ENCODE measurements at regions not wholly inside any gene's neighbourhood (a gene's known extent, or its start where the extent isn't known, plus 50 kb on each side); places are given as distances from the start of the nearest gene placed in this dataset.
"Not testable (repeated sequence)": the region's sequence is repeated elsewhere in the genome, so short reads cannot be mapped to it uniquely, and the experiment has no call there.

DNA sequence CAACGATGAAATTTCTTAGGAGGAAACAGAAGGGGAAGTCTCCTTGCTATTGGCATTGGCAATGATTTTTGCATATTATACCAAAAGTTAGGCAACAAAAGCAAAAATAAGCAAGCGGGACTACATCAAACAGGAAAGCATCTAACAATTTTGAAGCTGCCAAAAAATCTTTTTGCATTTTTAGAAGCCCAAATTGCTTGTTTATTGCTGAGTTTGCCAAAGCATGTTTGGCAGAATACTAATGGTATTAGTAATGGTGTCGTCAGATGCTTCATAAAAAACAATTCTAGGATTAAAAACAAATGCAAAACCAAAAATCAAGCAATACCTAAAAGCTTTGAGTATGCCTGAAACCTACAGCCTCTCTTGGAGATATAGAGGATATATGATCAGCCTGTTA, 80.0 kb downstream of the GALR1 start:
- DNase-seq = no peak

DNA sequence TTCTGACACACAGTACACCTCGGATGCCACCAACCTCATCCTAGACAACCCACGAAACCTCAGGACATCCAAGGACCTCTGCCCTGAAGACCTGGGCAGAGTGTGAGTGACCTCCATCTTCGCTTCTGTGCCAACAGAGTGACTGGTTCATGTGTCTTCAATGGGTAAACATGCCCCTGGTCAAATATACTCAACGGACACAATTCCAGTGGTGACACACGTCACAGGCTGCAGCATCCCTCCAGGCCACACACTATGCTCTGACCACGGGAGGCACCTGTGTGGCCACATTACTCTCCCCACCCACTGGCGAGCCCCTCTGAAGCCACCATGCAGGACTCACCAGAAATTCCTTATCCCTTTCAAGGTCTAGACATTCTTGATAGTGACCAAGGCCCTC, 85.2 kb downstream of the GALR1 start:
- no peak for DNase-seq

DNA sequence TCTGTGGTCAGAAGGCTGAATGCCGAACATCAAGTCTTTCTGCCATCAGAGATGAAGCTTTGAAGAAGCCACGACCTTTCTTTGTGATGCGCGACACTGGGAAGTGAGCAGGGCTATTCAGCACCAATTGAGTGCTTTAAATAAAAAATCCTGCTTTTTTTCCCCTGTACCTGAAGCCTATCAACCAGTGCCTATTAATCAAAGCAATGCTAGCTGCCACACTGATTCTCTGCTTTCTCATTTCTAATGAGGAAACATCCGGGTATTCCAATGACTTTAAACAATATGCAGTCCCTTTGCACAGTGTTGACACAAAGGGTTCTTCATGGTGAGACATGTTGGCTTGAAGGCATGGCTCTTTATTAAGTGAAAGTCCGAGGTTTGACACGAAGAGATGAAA, 88.0 kb downstream of the GALR1 start:
- no peak for DNase-seq

DNA sequence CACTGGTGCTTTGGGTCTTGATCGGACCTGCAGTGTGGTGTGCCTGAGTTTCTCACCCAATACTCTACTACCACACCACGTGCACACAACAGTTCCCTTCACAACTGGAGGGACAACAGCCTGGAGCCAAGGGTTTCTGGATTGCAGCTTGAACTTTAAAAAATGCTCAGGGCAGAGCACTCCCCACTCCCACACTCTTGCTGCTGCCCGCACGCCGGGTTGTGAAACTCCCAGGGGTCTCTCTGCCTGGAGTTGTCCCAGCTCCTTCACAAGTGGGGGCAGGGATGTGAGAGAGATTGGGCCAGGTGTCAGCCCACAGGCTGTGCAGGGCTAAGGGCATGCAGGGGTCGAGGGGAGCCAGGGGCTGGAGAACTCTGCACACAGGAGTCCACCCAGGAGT, 89.4 kb downstream of the GALR1 start:
- no peak for DNase-seq

DNA sequence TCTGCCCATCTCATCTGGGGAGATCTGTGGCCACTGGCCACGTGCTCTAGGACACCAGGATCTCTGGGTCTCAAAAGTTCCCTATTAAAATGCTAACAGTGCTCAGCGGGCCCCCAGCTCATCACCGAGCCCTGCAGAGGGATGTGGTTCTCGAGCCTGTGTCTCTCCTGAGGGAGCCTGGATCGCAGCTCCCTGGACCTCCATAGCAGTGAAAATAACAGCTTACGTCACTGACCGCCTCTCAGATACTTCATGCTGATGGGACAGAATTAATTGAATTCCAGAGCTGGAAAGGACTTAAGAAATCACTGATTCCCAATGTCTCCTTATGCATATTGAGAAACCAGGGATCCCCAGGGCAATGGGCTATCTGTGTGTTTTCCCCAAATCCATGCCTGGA, 90.0 kb downstream of the GALR1 start:
- DNase-seq = no peak

DNA sequence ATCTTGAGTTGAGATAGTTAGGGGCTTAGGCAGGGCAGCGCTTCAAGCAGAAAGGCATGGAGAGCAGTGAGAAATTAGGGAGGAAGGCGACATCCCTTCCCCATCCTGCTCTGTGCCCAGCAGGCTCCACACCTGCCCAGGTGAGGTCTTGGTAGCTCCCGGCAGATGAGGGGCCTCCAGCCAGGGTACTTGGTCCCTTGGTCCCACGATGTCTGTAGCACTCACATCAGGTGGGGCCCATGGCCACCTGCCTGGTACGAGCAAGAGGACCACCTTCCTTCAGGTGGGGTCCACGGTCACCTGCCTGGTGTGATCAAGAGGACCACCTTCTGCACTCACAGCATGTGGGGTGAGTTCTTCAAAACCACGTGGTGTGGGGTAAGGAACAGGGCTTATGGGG, 91.2 kb downstream of the GALR1 start:
- no peak for DNase-seq

DNA sequence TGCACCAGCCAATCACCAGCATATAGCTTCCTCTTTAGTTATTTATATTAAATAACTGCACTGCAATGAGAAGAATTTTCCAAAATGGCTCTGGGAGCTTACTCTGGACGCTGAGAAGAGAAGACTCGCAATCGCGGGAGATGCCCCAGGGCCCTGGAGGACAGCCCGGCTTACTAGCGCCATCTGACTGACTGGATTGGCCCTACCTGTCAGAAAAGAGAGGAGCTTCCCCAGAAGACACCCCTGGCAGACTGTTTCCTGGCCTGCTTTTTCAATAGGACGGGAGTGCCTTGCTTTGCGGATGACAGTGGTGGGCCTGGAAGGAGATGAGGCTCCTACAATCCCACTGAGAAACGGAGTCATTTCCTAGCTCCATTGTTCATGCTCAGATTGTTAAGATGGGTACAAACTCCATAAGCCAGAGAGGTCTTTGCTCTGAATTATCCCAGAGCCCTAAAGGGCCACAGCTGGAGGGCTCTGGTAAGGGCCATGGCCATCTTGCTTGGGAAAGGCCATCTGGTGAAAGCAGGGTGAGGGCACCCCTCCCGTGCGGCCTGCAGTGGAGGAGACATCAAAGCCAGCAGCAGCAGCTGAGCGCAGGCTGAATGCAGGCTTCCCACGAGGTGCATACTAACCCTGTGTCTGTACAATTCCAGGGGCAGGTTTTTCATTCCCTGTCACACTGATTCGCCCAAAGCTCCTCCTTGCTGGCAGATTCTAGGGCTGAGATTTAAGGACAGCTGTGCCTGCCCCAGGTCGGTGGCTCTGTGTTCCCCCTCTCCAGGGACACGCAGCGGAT, 92.1 kb downstream of the GALR1 start:
- DNase-seq = no peak

DNA sequence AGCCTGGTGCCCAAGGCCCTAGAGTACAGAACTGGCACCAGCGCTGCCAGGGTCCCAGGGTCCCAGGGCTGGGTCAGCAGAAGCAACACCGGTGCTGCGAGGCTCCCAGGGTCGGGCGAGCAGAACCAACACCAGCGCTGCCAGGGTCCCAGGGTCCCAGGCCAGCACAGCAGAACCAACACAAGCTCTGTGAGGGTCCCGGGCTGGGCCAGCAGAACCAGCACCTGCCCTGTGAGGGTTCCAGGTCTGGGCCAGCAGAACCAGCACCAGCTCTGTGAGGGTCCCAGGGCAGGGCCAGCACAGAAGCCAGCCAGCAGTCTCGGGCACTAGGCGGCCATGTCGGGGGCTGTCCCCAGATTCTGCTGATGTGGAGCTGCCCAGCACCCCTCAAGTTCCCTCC, 93.1 kb downstream of the GALR1 start:
- no peak for DNase-seq

DNA sequence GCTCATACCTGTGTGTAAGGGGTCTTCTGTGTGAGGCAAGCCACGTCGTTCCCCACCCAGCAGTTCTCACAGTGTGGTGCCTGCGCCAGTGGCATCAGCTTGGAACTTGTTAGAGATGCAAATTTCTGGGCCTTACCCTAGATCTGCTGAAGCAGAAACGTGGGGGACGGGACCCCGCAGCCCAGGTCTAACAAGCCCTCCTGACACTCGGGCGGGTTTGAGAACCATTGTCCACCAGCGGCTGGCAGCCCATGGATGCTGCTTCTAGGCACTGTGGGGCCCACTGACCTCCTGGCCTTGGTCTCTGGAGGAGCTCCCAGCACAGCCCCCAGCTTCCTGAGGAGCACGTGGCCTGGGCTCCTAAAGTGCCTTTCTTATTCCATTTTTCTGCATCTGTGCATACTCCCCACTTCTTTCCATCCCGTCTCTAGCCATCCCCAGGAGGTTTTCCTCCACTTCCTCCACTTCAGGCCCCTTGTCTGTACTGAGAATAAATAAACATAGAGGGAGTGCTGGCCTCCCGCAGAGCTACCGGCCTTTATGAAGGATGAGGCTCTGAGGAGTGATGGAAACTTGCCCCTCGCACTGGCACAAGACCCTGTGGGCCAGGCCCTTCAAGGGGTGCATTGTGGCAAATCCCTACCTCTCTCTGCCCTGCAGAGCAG, 94.3 kb downstream of the GALR1 start:
- DNase-seq = no peak

DNA sequence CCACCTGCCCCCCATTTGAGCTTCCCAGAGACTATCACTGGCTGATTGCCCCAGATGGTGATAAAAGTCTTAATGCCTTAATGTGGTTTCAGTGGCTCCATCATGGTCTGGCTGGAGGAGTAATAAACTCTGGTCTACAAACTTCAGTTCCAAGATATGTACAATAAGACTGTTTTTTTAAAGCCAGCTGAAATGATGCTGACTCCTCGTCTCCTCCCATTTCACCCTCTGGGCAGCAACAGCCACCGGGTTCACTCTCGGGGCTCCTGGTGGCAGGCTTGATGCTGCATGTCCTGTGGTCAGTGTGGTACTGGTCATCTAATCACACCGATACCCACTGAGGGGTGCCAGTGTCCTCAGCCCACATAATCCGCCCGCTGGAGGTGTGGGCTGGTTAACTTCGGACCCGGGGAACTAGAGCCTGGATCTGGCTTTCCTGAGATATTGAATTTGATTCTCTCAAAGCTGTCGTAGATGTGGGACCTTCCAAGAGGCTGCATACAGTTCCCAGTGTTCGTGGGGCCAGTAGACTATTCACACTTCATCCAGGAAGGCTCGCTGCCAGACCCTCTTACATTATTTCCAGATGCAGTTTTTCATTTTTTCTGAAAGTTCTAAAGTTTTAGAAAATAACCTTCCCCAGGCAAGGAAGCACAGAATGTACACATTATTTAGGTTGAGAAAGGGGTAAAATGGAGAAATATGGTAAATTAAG, 95.3 kb downstream of the GALR1 start:
- no peak for DNase-seq

DNA sequence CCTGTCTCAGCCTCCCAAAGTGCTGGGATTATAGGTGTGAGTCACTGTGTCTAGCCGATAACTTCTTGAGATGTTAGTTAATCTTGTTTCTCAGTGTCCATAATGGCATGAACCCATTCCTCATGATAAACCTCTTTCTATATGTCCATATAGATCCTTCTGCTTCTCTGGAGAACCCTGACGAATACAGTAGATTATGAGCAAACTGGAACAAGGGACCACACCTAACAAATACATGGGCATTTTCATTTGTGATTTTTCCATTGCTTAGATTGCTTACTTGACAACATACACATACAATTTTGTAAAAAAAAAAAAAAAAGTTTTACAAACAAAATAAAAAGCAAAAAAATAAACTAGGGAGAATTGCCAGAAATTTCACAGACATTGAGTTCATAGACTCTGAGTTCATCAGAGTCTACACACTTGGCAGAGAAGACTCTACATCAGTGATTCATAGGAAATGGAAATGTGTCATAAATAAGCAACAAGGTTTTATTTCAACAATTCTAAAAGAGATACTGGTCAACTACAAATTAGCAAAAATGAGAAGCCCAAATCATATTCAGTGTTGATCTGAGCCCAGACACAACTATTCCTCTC, 96.7 kb downstream of the GALR1 start:
- no peak for DNase-seq

DNA sequence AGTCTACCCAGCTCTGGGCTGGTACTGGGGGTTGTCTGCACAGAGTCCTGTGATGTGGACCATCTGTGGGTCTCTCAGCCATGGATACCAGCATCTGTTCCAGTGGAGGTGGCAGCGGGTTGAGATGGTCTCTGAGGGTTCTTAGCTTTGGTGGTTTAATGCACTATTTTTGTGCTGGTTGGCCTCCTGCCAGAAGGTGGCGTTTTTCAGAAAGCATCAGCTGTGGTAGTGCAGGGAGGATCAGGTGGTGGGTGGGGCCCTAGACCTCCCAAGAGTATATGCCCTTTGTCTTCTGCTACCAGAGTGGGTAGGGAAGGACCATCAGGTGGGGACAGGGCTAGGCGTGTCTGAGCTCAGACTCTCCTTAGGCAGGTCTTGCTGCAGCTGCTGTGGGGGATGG, 103.7 kb downstream of the GALR1 start:
- DNase-seq = not testable (repeated sequence)

DNA sequence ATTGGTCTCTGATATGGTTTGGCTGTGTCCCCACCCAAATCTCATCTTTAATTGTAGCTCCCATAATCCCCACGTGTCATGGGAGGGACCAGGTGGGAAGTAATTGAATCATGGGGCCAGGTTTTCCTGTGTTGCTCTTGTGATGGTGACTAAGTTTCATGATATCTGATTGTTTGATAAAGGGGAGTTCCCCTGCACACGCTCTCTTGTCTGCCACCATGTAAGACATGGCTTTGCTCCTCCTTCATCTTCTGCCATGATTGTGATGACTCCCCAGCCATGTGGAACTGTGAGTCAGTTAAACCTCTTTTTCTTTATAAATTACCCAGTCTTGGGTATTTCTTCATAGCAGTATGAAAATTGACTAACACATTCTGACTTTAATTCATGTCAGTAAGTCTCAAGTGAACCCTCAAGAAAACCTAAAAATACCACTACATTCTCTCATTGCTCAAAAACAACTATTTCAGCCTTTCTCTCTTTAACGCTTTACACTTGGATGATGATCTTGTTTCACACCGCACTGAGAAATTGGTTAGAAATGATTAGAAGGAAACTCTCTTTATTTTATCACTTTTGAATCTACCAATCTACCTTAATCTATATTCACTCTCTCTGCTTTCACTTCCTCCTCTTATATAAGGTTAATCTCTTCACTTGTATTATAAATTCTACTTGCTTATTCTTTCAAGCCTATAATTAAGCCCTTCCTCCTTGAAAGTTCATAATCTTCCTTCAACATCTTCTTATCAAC, 110.1 kb downstream of the GALR1 start:
- no peak for DNase-seq

DNA sequence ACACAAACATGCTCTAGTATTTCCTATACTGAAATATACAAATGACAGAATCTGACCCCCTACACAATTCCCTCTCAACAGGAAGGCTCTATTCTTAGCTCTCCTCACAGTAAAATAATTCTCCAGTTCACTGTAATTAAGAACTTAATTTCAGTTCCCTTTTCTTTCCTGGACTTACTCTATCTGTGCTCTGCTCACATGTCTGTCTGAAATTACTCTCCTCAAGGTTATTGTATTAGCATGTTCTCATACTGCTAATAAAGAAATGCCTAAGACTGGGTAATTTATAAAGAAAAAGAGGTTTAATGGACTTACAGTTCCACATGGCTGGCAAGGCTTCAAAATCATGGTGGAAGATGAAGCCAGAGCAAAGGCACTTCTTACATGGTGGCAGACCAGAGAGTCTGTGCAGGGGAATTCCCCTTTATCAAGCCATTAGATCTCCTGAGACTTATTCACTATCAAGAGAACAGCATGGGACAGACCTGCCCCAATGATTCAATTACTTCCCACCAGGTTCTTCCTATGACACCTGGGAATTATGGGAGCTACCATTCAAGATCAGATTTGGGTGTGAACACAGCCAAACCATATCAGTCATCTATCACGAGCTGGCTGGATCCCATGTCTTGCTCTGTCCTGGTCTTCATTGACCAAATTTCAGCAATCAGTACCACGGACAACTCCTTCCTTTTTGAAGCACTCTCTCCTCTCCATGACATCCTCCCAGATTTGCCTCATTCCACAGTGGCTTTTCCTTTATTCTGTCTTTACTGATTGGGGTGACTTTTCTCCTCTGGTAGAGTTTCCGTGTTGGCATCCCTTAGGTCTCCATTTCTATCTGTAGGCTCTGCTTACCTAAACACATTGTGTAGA, 110.9 kb downstream of the GALR1 start:
- no peak for DNase-seq

DNA sequence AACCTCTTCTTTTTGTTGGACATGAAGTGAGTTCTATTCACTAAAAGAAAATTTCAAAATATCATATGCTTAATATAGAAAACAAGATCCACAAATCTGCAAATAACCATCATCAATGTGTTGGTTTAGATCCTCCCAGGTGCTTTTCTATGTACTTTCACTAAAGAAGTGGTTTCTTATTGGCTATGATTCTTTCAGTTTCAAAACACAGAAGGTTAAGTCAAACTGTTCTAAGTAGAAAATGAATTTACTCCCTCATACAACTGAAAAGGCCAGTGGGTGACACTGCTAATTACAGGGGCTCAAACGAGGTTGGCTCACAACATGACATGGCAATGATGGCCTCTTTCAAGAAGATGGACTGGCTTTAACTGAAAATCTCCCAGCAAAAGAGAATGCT, 111.7 kb downstream of the GALR1 start:
- no peak for DNase-seq

DNA sequence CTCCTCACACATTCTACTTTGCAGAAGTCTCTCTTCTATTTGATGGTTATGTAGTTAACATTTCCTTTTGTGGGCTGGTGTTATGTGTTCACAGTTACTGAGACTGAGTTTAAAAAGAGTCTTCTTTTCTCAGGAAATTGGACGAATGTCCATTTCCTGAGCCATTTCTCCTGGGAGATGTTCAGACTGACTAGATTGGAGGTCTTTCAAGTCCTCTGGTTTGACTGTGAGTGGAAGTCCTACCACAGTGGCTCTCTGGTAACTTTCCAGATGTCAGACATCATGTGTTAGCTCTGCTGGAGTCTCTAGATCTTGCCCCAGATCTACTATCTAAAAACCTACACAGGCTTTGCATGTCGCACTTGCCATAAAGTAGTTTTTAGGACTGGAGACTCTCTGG, 116.0 kb downstream of the GALR1 start:
- no peak for DNase-seq

DNA sequence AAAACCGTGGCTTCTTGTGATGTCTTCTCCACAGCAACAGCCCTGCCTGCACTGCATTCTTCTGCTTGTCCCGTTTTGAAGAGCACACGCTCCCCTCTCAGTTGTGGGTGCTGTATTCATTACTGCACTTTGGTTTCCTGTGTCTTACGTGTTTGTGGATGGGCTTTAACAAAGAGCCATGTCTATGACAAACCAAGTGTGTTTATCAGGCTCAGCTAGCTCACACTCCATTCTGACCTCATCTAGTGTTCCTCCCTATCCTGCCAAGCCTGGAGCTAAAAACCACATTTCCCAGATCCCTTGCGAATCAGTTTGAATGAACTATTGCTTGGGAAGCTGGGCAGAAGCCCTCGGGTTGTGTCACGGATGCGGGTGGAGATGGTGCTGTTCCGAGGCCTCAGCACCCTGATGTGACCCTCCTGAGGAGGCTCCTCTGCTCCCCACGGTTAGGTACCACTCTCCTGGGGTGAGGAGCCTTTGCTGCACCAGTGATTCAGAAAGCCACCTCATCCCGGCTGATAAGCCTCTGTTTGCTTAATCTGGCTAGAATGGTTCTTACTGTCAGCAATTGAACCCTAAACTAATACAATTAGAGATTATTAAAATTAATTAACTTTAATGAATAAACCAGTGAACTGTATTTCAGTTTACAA, 116.5 kb downstream of the GALR1 start:
- no peak for DNase-seq

DNA sequence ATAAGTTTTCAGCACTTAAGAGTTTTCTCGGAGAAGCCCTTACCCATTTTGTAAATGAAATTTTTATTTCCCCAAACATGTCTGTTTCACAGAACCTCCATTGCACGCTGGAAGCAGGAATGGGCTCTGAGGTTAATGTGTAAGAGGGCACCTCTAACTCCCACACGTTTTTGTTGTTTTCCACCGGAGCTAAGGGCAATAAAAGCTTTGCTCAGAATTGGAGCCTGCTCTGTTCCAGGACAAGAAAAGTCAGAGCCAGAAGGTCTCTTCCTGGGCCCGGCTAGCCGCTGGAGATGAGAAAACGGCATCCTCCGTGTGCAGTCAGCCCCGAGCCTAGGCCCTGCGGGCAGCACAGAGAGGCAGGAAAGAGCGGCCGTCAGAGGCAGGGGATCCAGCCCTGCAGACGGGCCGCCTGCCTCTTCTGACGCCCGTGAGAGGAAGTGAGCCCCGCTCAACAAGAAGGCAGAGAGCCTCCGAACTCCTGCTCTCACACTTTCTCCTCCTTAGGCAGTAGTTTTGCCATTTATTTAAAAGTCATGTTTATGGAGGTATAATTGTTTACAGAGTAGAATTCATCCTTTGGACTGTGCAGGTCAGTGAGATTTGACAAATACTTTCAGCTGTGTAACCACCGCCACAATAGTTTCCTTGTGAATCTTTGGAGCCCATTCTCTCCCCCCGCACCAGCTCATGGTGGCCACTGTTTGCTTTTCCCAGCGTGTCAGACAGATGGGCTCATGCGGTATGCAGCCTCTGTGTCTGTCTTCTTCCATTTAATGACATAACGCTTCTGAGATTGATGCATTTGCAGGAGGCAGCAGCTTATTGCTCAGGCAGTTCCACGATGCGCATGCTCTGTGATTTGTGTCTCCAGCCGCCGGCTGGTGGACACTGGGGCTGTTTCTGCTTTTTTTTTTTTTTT, 117.3 kb downstream of the GALR1 start:
- no peak for DNase-seq

DNA sequence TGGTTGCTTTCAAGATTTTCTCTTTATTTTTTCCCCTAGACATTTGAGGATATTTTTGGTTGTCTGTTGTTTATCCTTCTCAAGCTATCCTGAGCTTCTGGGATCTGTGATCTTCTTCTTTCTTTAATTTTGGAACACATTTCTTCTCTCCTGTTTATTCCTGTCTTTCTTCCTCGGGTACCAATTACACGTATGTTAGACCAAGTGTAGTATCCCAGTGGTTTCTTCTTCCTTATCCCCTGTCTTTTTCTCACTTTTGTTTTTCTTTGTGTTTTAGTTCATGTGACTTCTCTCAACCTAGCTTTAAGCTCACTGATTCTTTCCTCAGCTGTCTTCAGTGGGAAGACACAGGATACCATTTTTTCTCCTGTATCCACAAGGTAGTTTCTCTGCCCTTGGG, 120.0 kb downstream of the GALR1 start:
- DNase-seq = no peak

DNA sequence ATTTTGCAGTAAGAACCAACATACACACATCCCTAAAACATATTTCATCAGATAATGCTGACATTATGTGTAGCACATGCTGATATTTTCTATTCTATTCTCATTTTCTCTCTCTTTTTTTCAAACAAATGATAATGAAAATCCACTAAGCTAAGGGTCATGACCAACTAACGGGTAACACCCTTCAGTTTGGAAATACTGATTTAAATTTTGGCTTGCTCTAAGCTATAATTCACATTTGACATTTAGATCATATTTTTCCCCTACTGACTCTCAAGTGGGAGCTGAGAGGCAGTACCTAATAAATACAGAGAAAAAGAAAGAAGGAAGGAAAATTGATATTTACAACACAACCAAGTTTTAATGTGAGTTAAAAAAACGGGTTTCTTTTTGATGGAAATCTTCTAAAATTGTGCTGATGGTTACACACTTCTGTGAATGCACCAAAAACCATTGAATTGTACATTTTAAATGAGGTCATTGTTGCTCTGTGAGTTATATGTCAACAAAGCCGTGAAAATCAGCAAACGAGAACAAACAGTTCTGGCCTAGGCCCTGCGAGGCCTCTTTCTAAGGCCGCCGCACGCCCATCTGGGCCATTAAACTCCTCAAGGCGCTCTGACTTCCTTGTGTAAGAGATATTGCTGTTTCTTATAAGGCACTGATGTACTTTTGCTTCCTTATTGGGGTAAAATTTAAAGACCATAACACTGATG, 124.2 kb downstream of the GALR1 start:
- DNase-seq = no peak

Measured in GF-D8 (cell line).